Head of caudate nucleus (tissue), 42 donors: ENCODE measurements at regions not wholly inside any gene's neighbourhood (a gene's known extent, or its start where the extent isn't known, plus 50 kb on each side); places are given as distances from the start of the nearest gene placed in this dataset.

Experiments used
- DNase-seq, 42 donors: peaks; one replicate each; pipeline versions ENCODE4 v3.0.0 to v3.0.0-alpha.2; 2020 to 2021; ENCODE audit warnings: mixed read lengths in 7 of 42
- intact Hi-C: fragments of 100-400 bp; cut with DNase I; formaldehyde crosslinking; loops from one replicate; pipeline ENCODE4 v1.15.0; 2022

GRCh38 chr1:58317694-58318093 lies 228.8 kb downstream of the OMA1 start:
- DNase-seq, result no peak
- intact Hi-C loops, result no loop called here

GRCh38 chr1:58317086-58317485 lies 229.4 kb downstream of the OMA1 start:
- DNase-seq, result no peak
- intact Hi-C loops, result no loop called here

GRCh38 chr1:58316141-58316540 lies 230.4 kb downstream of the OMA1 start:
- no peak for DNase-seq
- intact Hi-C loops, result no loop called here

GRCh38 chr1:58312971-58313563 lies 233.5 kb downstream of the OMA1 start:
- intact Hi-C loops, result no loop called here
- DNase-seq, result no peak

GRCh38 chr1:58312461-58312860 lies 234.1 kb downstream of the OMA1 start:
- intact Hi-C loops, result no loop called here
- DNase-seq, result no peak

GRCh38 chr1:58310881-58311280 lies 235.6 kb downstream of the OMA1 start:
- DNase-seq, result no peak
- intact Hi-C loops, result no loop called here

GRCh38 chr1:58310469-58310868 lies 236.1 kb downstream of the OMA1 start:
- DNase-seq, result no peak
- intact Hi-C loops, result no loop called here

GRCh38 chr1:58308206-58308605 lies 238.3 kb downstream of the OMA1 start:
- intact Hi-C loops, result no loop called here
- DNase-seq, result no peak

- intact Hi-C loops, result no loop called here
- DNase-seq, result no peak
Observed at GRCh38 chr1:58307431-58307830, 239.1 kb downstream of the OMA1 start.

- DNase-seq, result no peak
- intact Hi-C loops, result no loop called here
Observed at GRCh38 chr1:58305622-58306021, 240.9 kb downstream of the OMA1 start.

GRCh38 chr1:58304346-58304975 lies 242.1 kb downstream of the OMA1 start:
- no peak for DNase-seq
- intact Hi-C loops, result no loop called here

GRCh38 chr1:58303841-58304240 lies 242.7 kb downstream of the OMA1 start:
- DNase-seq, result no peak
- intact Hi-C loops, result no loop called here

GRCh38 chr1:58293388-58293787 lies 253.1 kb downstream of the OMA1 start:
- DNase-seq, result no peak
- intact Hi-C loops, result no loop called here

- peak in 10 of 42 donors; percentile 1 to 39 (median 12) for DNase-seq
- intact Hi-C loops, result no loop called here
Observed at GRCh38 chr1:58290685-58291372, 255.7 kb downstream of the OMA1 start.

- DNase-seq, result peak in 3 of 42 donors; percentile 3 to 28 (median 9)
- intact Hi-C loops, result no loop called here
Observed at GRCh38 chr1:58288624-58289142, 257.8 kb downstream of the OMA1 start.

- intact Hi-C loops, result no loop called here
- no peak for DNase-seq
Observed at GRCh38 chr1:58287894-58288623, 258.5 kb downstream of the OMA1 start.

GRCh38 chr1:58284225-58284510 lies 262.4 kb downstream of the OMA1 start:
- DNase-seq, result no peak
- intact Hi-C loops, result no loop called here

GRCh38 chr1:58283388-58284224 lies 262.9 kb downstream of the OMA1 start:
- no peak for DNase-seq
- intact Hi-C loops, result no loop called here
